Epithelial cell of proximal tubule (primary cell): ENCODE measurements at regions not wholly inside any gene's neighbourhood (a gene's known extent, or its start where the extent isn't known, plus 50 kb on each side); places are given as distances from the start of the nearest gene placed in this dataset.

Source experiments
- DNase-seq: peaks from one replicate; pipeline ENCODE4 v3.0.0-alpha.2; 2011; ENCODE audit warnings: low read depth
- H3K4me3 ChIP-seq: 2 replicates; pipeline ENCODE4 v1.5.1; 2011; ENCODE audit warnings: low read depth, mild to moderate bottlenecking, low read length
- TF ChIP-seq, protein P1 (sequence below): conservative IDR thresholded peaks from 2 replicates; pipeline ENCODE4 v1.5.1; 2012; ENCODE audit warnings: low read depth, mild to moderate bottlenecking, low read length

DNA sequence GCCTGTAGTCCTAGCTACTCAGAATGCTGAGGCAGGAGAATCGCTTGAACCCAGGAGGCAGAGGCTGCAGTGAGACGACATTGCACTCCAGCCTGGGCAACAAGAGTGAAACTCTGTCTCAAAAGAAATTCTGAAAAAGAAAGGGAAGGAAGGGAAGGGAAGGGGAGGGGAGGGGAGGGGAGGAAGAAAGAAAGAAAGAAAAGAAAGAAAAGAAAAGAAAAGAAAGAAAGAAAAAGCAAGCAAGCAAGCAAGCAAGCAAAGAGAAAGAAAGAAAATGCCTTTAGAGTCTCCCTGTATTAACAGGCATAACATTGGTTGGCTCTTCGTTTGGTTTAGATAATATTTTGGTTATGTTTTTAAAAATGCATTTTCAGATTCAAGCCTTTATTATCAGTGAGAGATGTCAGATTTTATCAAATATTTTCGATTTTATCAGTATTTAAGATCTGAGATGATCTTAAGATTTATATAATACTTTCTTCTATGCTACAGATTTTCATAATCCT lies 281.1 kb downstream of the NPIPA8 start:
- TF ChIP-seq, protein P1, sequence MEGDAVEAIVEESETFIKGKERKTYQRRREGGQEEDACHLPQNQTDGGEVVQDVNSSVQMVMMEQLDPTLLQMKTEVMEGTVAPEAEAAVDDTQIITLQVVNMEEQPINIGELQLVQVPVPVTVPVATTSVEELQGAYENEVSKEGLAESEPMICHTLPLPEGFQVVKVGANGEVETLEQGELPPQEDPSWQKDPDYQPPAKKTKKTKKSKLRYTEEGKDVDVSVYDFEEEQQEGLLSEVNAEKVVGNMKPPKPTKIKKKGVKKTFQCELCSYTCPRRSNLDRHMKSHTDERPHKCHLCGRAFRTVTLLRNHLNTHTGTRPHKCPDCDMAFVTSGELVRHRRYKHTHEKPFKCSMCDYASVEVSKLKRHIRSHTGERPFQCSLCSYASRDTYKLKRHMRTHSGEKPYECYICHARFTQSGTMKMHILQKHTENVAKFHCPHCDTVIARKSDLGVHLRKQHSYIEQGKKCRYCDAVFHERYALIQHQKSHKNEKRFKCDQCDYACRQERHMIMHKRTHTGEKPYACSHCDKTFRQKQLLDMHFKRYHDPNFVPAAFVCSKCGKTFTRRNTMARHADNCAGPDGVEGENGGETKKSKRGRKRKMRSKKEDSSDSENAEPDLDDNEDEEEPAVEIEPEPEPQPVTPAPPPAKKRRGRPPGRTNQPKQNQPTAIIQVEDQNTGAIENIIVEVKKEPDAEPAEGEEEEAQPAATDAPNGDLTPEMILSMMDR = no peak
- no peak for DNase-seq
- no peak overlapping the region for H3K4me3 ChIP-seq

DNA sequence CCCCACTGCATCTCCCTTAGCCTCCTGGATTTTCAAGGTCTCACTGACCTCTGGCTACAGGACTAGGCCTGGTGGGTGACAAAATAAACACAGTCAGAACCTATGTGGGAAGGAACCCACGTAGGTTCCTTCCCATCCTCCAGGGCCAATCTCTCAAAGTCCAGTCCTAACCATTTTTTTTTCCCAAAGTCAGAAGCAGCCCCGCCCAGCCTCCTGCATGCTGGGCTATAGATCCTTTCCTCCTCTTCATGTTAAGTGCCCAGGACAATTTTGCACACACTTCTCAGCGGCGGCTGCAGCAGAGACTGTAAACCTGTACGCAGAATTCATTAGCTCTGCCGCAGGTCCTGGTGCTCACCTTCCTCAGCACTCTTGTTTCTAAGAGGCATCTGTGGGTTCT lies 285.8 kb downstream of the NPIPA8 start:
- H3K4me3 ChIP-seq = no peak overlapping the region
- TF ChIP-seq, protein P1 = no peak
- DNase-seq = no peak

DNA sequence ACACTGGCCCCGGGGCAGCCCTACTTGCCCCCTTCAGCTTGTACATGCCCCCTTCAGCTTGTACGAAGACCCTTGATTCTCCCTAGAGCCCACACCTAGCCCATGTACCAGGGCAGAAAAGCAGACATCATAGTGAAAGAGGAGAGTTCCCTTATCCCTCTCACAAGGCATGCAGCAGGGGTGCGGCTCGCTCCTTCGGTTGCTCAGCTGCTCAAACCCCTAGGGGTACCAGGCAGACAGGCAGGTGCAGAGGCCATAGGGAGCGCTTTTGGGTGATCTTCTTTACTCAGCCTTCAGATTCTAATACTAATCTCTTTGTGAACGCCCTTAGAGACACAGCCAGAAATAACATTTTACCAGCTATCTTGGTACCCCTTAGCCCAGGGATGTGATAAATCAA lies 286.3 kb downstream of the NPIPA8 start:
- no peak overlapping the region for H3K4me3 ChIP-seq
- DNase-seq = no peak
- TF ChIP-seq, protein P1 = no peak

DNA sequence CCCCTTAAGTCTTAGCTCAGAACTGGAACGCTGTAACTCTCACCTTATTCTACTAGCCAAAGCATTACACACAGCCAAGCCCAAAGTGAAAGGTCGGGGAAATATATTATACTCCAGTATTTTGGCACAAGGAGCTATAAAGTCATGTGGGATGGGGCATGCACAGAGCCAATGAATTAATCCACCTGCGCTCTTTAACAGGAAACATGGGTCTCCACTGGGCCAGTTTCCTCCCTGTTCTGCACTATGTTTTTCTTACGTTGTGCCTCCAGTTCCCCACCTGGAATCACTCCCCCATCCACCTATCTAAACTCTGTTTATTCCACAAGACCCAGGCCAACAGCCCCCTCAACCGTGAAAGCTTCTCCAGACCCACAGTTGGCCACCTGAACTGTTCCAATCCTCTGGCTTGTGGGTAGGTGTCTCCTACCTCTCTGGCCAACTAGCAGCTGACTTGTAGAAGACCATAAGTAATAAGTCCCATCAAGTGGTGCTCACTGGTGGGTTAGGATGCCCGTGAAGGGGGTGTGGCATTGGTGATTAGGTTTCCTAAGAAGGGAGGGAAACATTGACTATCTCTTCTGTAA lies 286.9 kb downstream of the NPIPA8 start:
- DNase-seq = no peak
- H3K4me3 ChIP-seq = no peak overlapping the region
- TF ChIP-seq, protein P1 = no peak

DNA sequence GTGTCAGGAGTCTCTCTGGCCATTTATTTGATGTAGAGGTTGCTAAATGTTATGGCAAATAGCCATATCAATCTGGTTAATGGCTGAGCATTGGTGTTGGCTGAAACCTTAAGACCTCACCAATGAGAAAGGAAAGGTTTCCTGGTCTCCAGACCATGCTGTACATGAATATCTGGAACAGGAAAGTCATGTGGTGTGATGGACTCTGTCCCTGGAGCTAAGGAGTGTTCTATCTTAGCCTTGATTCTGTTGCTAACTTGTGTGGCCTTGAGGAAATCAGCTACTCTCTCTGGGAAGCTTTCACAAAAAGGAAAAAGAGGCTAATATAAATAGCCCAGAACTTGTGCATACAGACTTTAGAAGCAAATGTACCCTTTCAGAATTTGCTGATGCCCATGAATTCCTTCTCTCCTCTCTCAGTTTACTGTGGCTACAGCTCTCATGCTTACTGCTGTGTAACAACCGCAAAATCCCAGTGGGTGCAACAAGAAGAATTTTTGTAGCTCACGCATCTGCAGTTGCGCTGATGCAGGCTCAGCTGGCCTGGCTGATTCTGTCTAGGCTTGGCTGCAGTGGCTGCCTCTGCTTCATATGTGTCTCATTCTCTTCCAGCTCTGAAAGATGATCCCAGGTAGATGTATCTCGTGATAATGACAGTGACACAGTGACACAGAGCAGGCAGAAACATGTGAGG lies 287.5 kb downstream of the NPIPA8 start:
- TF ChIP-seq, protein P1 = no peak
- no peak for DNase-seq

DNA sequence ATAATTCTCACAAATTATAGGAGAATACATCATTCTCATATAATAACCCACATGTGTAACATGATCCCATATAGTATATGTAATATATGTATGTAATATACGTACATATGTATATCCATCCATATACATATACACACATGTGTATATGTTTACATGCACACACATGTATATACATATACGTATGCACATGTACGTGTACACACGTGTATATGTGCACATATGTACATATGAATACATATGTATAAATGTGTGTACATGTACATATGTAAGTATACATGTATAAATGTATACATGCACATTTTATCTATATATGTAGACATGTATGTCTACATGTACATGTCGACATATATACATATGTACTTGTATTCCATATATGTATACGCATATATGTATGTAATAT lies 288.8 kb downstream of the NPIPA8 start:
- DNase-seq = no peak
- TF ChIP-seq, protein P1 = no peak
- H3K4me3 ChIP-seq = no peak overlapping the region

More for the DNA sequence above, 287.5 kb downstream of the NPIPA8 start:
- H3K4me3 ChIP-seq = no peak overlapping the region

DNA sequence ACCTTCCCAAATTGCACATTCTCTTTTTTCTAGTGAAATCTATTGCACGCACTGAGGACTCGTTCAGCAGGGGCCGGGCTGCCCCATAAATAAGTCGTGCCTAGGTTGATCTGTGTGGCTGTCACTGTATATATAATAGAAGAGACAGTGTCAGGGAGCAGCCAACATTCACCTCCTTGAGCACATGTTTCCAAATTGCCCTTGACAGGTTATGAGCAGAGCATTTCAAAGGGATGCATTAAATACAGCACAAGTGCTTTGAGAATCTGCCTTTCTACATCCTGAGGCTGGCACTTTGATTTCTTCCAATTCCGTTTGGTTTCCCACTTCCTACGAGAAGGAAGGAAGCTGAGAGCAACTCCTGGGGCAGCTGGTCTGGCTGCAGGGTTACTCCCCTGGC lies 291.2 kb downstream of the NPIPA8 start:
- TF ChIP-seq, protein P1 = no peak
- DNase-seq = no peak
- H3K4me3 ChIP-seq = no peak overlapping the region
